Parathyroid adenoma (tissue), 2 donors: ENCODE measurements at regions not wholly inside any gene's neighbourhood (a gene's known extent, or its start where the extent isn't known, plus 50 kb on each side); places are given as distances from the start of the nearest gene placed in this dataset.

ENCODE experiments used
- H2AFZ ChIP-seq: fragments of 300-600 bp; sonication (generic); one replicate; pipeline ENCODE4 v1.7.0; 2017; ENCODE audit warnings: antibody characterized with exemption, mild to moderate bottlenecking
- H3K27ac ChIP-seq: fragments of 300-600 bp; sonication (generic); one replicate; pipeline ENCODE4 v1.7.0; 2017
- H3K27me3 ChIP-seq: fragments of 300-600 bp; sonication (generic); one replicate; pipeline ENCODE4 v1.7.0; 2017; ENCODE audit warnings: low read length; ENCODE audit not compliant: control insufficient read depth, insufficient read depth
- H3K36me3 ChIP-seq: fragments of 300-600 bp; sonication (generic); one replicate; pipeline ENCODE4 v1.7.0; 2017; ENCODE audit warnings: low read length; ENCODE audit not compliant: control insufficient read depth, insufficient read depth
- H3K4me1 ChIP-seq: fragments of 300-600 bp; sonication (generic); one replicate; pipeline ENCODE4 v1.7.0; 2017; ENCODE audit warnings: control low read depth
- H3K4me2 ChIP-seq: fragments of 300-600 bp; sonication (generic); one replicate; pipeline ENCODE4 v1.7.0; 2017; ENCODE audit warnings: low read length
- H3K4me3 ChIP-seq: fragments of 300-600 bp; sonication (generic); one replicate; pipeline ENCODE4 v1.7.0; 2017; ENCODE audit warnings: low read depth, low read length
- H3K79me2 ChIP-seq: fragments of 300-600 bp; sonication (generic); one replicate; pipeline ENCODE4 v1.7.0; 2017; ENCODE audit warnings: control low read depth
- H3K9ac ChIP-seq: fragments of 300-600 bp; sonication (generic); one replicate; pipeline ENCODE4 v1.7.0; 2017; ENCODE audit warnings: mild to moderate bottlenecking
- H3K9me3 ChIP-seq: fragments of 300-600 bp; sonication (generic); one replicate; pipeline ENCODE4 v1.7.0; 2017; ENCODE audit warnings: low read length; ENCODE audit not compliant: control insufficient read depth
- TF ChIP-seq, protein P1 (sequence below): fragments of 300-600 bp; sonication (generic); IDR thresholded peaks from one replicate; pipeline ENCODE4 v1.7.0; 2017; ENCODE audit warnings: antibody characterized with exemption, mild to moderate bottlenecking
- donor health status: primary hyperparathyroidism.

DNA sequence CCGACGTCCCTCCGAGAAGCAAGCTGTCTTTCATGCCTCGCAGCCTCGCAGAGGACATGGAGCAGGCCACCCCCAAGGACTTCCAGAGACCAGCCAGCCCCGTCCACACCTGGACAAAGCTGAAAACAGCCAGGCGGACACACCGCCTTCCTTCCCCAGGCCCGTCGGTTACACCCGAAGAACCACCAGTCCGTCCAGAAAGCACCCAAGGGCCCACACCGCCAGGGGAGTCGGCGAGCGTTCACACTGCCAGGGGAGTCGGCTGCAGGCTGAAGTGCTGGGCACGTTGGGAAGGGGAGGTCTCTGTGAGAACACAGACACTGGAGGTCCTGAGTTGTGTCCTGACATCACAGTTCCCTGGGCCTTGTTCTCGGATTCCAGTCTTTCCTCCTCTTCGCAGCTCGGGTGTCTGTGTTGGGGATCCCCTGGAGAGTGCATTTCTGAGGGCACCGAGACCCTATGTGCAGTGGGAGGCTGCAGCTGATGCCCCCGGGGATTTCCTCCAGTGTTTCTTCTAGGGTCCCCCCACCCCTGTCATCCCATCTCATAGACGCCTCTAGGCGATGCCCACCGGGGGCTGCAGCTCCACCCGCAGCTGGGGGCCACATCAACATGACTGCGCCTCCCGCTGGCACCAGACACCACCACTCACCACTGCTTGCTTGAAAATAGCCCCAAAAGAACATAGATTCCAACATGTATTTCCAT, 344.4 kb upstream of the SALL3 start:
- Histone ChIP-seq H3K79me2 (no peaks in the 10 kb centered on the region), H3K36me3 (no peaks in the 10 kb centered on the region)

DNA sequence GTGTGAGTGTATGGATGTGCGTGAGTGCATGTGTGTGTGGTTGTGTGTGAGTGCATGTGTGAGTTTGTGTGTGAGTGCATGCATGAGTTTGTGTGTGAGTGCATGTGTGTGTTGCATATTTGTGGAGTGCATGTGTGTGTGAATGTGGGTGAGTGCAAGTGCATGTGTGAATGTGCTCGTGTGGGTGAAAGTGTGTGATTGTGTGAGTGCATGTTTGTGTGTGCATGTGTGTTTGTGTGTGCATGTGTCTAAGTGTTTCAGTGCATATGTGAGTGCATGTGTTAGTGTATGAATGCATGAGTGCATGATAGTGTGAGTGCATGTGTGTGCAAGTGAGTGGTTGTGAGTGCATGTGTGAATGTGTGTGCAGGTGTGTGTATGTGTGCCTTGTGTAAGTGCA, 343.4 kb upstream of the SALL3 start:
- Histone ChIP-seq H3K4me1 (no peaks in the 10 kb centered on the region), H3K27ac (no peak overlapping the region), H3K4me3 (no peak overlapping the region), H2AFZ (no peak overlapping the region), H3K9me3 (no peaks in the 10 kb centered on the region), H3K4me2 (no peak overlapping the region), H3K27me3 (no peaks in the 10 kb centered on the region), H3K36me3 (no peaks in the 10 kb centered on the region), H3K9ac (no peak overlapping the region), H3K79me2 (no peaks in the 10 kb centered on the region)
- TF ChIP-seq, protein P1, sequence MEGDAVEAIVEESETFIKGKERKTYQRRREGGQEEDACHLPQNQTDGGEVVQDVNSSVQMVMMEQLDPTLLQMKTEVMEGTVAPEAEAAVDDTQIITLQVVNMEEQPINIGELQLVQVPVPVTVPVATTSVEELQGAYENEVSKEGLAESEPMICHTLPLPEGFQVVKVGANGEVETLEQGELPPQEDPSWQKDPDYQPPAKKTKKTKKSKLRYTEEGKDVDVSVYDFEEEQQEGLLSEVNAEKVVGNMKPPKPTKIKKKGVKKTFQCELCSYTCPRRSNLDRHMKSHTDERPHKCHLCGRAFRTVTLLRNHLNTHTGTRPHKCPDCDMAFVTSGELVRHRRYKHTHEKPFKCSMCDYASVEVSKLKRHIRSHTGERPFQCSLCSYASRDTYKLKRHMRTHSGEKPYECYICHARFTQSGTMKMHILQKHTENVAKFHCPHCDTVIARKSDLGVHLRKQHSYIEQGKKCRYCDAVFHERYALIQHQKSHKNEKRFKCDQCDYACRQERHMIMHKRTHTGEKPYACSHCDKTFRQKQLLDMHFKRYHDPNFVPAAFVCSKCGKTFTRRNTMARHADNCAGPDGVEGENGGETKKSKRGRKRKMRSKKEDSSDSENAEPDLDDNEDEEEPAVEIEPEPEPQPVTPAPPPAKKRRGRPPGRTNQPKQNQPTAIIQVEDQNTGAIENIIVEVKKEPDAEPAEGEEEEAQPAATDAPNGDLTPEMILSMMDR, result no peak

More for the DNA sequence above, 344.4 kb upstream of the SALL3 start:
- TF ChIP-seq, protein P1, result no peak
- Histone ChIP-seq H3K4me2 (no peak overlapping the region), H2AFZ (no peak overlapping the region), H3K4me3 (no peak overlapping the region), H3K9ac (no peak overlapping the region), H3K9me3 (no peaks in the 10 kb centered on the region), H3K27me3 (no peaks in the 10 kb centered on the region), H3K4me1 (no peaks in the 10 kb centered on the region), H3K27ac (no peak overlapping the region)

DNA sequence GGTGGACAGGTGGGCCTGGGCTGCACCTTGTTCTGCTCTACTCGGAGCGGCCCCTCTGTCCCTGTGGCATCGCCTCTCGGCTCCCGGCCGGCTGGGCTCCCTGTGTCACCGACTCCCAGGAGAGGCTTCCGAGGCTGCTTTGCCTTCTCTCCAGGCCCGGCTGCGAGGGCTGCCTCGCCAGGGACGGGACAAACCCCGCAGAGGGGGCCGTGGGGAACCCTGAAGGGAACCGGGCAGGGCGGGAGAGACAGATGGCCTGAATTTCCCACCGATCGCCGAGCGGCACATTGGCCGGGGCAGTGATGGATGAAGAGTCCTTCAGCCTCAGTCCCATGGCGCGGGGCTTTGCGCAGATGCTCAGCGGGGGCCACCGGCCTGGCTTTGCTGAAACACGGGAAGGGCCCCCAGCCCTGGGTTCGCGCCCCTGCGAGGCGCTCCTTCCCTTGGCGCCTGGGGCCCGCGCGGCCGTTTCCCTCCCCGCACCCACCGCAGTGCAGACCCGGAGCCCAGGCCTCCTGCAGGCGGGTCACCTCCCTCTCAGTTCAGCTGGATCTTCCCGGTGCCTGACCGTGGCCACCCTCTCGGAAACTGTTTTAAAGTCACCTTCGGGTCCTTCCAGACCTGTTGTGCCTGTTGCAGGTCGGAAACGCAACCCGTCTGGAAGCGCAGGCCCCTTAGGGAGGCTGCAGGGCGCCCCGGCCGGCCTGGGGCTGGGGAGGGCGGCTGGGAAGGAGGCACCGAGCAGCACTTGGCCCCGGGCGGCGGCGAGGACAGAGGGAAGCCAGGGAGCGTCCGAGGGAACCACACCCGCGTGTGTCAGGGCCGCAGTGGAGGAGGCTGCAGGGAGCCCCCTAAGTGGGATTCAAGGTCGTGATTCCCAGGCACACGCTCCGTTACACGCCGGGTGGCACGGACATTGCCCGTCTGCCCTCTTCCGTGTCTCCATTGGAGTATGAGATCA, 341.9 kb upstream of the SALL3 start:
- Histone ChIP-seq H3K4me2 (no peak overlapping the region), H3K9ac (no peak overlapping the region), H3K27ac (no peak overlapping the region), H3K36me3 (no peaks in the 10 kb centered on the region), H3K4me3 (no peak overlapping the region), H3K4me1 (no peaks in the 10 kb centered on the region), H3K79me2 (no peaks in the 10 kb centered on the region), H3K27me3 (no peaks in the 10 kb centered on the region), H3K9me3 (no peaks in the 10 kb centered on the region), H2AFZ (no peak overlapping the region)
- TF ChIP-seq, protein P1, result no peak

DNA sequence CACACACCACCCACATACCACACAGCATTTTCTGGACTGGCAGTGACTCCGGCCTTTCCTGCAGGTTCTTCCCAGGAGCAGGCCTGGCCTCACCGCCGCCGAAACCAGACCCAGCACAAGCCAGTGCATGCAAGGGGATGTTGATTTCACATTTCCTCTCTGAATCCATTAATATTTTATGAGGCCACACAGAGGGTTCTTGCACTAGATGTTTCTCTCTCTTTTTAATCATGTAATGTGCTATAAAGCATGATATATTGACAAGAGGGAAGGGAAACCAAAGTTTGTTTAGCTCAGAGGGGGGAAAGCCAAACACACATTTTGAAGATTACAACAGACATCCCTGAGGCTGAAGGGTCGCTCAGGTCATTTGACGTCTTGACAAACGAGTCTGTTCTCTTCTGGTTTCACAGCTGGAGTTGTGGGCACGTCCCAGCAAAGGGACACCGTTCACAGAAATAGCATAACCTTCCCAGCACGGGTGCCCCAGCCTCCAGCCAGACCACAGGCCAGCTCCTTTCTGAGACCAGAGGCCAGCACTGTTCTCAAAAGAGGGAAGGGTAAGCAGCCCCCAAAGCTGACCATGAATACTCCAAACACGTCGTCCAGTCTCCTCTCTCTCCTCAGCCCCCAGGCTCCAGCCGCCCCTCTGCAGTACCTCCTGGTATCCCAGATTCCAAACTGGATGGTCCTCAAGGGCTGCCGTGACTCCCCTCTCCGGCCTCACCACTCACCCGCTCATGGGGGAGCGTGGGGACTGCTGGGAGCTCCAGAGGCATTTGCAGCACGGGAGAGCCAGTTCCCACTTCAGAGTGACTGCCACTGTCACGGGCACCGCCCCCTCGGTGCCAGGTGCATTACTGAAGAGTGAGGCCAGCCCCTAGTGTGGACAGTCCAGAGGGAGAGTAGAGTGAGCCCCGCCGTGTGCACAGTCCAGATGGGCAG, 340.3 kb upstream of the SALL3 start:
- no peak overlapping the region for H3K27ac ChIP-seq
- H3K9ac ChIP-seq, result no peak overlapping the region
- H3K9me3 ChIP-seq, result no peaks in the 10 kb centered on the region
- no peak overlapping the region for H2AFZ ChIP-seq
- no peaks in the 10 kb centered on the region for H3K27me3 ChIP-seq
- no peak overlapping the region for H3K4me3 ChIP-seq
- no peaks in the 10 kb centered on the region for H3K4me1 ChIP-seq
- TF ChIP-seq, protein P1, result no peak
- no peak overlapping the region for H3K4me2 ChIP-seq
- H3K36me3 ChIP-seq, result no peaks in the 10 kb centered on the region
- H3K79me2 ChIP-seq, result no peaks in the 10 kb centered on the region
